Suprapubic skin (tissue), 4 donors: ENCODE measurements at regions not wholly inside any gene's neighbourhood (a gene's known extent, or its start where the extent isn't known, plus 50 kb on each side); places are given as distances from the start of the nearest gene placed in this dataset.

ENCODE experiments used
- CTCF ChIP-seq, 2 donors: fragments of 200-600 bp in 1 of 2; fragments of 450-650 bp in 1 of 2; sonication (generic) in 1 of 2; IDR thresholded peaks; one replicate each; pipeline ENCODE4 v1.5.1; 2016 to 2019; ENCODE audit warnings: antibody characterized with exemption in 2 of 2, mild to moderate bottlenecking in 1 of 2, moderate library complexity in 1 of 2
- EP300 ChIP-seq: sonication (generic); formaldehyde crosslinking; IDR thresholded peaks from one replicate; pipeline ENCODE4 v1.6.1; 2017; ENCODE audit warnings: antibody characterized with exemption
- POLR2A ChIP-seq, 2 donors: fragments of 450-650 bp; IDR thresholded peaks; one replicate each; pipeline ENCODE4 v1.6.1; 2017; ENCODE audit warnings: antibody characterized with exemption in 2 of 2, mild to moderate bottlenecking in 2 of 2, moderate library complexity in 2 of 2
- POLR2AphosphoS5 ChIP-seq, 3 donors: sonication (generic); formaldehyde crosslinking; IDR thresholded peaks; one replicate each; pipeline ENCODE4 v1.6.1; 2017; ENCODE audit warnings: antibody characterized with exemption in 3 of 3

- TF ChIP-seq CTCF (IDR thresholded peaks at IDR 0.05) = no peak
- TF ChIP-seq POLR2AphosphoS5 (IDR thresholded peaks at IDR 0.05) = no peak
- no peak for TF ChIP-seq EP300
- no peak for TF ChIP-seq POLR2A (IDR thresholded peaks at IDR 0.05)
Observed at GRCh38 chr6:119952696-119953095, 603.1 kb upstream of the MAN1A1 start.
